Epithelial cell of esophagus (primary cell): ENCODE measurements at regions not wholly inside any gene's neighbourhood (a gene's known extent, or its start where the extent isn't known, plus 50 kb on each side); places are given as distances from the start of the nearest gene placed in this dataset.
"Not testable (repeated sequence)": the region's sequence is repeated elsewhere in the genome, so short reads cannot be mapped to it uniquely, and the experiment has no call there.

Experiments used
- DNase-seq: peaks from one replicate; pipeline ENCODE4 v3.0.0; 2010; ENCODE audit warnings: low read depth
- H3K4me3 ChIP-seq: 2 replicates; pipeline ENCODE4 v1.5.1; 2011; ENCODE audit warnings: mild to moderate bottlenecking, low read length, control low read depth
- TF ChIP-seq, protein P1 (sequence below): IDR thresholded peaks from 2 replicates; pipeline ENCODE4 v1.5.1; 2011; ENCODE audit warnings: low read depth, mild to moderate bottlenecking, low read length, control low read depth, inconsistent platforms; ENCODE audit not compliant: insufficient read depth; ENCODE audit errors: missing control alignments

DNA sequence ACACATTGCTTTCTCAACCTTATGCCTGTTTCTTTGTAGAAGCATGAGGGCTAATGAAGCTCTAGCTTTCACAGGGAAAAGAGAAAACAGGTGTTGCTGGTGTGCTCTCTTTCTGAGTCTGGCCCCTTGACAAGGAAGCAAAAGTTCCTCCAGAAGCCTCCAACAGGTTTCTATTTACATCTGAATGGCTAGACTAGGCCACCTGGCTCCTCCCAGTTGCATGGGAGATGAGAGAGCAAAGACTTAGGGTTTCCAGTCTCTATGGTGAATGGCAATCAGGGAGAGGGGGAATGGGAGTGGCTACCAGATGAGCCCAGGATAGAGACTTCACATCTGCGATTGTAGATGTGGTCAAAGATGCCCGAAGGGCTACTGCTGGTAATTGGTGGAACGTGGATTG lies 138.1 kb upstream of the PLXNC1 start:
- TF ChIP-seq, protein P1, sequence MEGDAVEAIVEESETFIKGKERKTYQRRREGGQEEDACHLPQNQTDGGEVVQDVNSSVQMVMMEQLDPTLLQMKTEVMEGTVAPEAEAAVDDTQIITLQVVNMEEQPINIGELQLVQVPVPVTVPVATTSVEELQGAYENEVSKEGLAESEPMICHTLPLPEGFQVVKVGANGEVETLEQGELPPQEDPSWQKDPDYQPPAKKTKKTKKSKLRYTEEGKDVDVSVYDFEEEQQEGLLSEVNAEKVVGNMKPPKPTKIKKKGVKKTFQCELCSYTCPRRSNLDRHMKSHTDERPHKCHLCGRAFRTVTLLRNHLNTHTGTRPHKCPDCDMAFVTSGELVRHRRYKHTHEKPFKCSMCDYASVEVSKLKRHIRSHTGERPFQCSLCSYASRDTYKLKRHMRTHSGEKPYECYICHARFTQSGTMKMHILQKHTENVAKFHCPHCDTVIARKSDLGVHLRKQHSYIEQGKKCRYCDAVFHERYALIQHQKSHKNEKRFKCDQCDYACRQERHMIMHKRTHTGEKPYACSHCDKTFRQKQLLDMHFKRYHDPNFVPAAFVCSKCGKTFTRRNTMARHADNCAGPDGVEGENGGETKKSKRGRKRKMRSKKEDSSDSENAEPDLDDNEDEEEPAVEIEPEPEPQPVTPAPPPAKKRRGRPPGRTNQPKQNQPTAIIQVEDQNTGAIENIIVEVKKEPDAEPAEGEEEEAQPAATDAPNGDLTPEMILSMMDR = no peak
- DNase-seq = no peak
- H3K4me3 ChIP-seq = no peak overlapping the region

DNA sequence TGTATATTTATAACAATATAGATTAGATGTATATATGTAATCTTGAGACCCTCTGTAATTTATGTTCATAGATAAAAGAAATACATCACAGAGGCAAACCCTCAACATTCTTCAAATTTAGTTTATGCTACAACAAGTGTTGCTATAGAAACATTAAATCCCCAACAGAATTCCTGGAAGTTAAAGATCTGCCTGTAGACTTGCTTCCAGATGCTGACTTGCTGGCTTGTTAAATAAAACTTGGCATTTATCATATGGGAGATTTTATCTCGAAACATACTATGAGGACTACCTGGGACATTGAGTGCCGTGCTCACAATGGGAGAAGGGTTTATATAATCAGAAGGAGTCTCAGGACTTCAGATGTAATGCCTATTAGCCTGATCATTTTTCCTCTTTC lies 136.3 kb upstream of the PLXNC1 start:
- no peak overlapping the region for H3K4me3 ChIP-seq
- DNase-seq = no peak
- TF ChIP-seq, protein P1 = no peak

DNA sequence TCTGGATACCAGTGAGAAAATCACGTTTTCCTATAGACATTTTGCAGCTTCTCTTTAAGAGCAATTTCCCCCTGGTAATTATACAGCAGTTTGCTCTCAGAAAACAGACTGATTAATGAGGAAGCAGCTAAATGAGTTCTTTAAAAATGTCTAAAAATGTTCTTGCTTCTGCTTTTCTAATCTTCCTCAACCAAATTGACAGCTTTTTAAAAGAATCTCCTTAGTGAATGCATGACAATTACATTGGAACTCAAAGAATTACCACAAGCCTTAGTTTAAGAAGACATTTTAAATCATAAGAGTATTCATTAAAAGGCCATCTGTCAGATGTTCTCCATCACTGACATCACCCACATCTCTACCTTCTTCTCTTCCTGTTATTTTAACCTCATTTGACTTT lies 135.8 kb upstream of the PLXNC1 start:
- TF ChIP-seq, protein P1 = no peak
- DNase-seq = no peak
- no peak overlapping the region for H3K4me3 ChIP-seq

DNA sequence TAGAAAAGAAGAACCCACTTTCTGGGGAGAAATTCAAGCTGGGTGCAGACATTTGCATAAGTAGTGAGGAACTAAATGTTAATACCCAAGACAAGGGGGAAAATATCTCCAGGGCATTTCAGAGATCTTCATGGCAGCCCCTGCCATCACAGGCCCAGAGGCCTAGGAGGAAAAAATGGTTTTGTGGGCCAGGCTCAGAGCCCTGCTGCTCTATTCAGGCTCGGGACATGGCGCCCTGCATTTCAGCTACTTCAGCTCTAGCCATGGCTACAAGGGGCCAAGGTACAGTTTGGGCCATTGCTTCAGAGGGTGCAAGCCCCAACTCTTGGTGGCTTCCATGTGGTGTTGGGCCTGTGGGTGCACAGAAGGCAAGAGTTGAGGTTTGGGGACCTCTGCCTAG lies 131.1 kb upstream of the PLXNC1 start:
- not testable (repeated sequence) for DNase-seq, H3K4me3 ChIP-seq

DNA sequence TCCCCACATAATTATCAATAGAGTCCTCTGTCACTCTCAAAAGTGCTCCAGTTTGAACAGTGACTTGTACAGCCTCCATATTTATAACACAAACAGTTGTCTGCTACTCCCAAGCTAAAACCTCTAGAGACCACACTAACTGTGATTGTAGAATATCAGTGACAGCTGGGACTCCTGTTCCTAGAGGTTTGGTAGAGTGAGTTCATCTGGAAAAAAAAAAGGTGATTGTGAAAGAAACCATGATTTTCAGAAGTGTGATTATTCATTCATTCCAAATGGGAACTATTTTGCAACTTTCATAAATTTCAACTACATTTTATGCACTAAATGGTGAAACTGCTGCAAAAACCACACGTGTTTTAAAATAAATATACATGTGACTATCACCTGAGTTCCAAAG lies 128.0 kb upstream of the PLXNC1 start:
- no peak overlapping the region for H3K4me3 ChIP-seq
- TF ChIP-seq, protein P1 = no peak
- DNase-seq = no peak

DNA sequence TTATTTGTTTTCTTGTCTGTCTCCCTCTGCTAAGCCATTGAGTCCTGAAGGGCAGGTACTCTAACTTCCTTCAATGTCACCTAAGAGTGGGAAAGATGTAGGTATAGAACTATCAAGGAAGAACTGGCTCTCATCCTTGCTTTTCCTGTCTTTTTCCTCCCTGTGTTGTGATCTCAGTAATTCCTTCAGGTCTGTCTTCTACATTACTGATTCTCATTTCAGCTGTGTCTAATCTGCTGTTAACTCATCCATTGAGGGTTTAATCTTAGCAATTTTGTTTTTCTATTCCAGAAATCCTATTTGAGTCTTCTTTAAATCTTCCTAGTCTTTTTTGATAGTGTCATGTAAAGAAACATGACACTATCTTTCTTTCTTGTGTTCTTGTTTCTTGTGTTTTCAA lies 124.5 kb upstream of the PLXNC1 start:
- TF ChIP-seq, protein P1 = no peak
- no peak for DNase-seq
- no peak overlapping the region for H3K4me3 ChIP-seq

DNA sequence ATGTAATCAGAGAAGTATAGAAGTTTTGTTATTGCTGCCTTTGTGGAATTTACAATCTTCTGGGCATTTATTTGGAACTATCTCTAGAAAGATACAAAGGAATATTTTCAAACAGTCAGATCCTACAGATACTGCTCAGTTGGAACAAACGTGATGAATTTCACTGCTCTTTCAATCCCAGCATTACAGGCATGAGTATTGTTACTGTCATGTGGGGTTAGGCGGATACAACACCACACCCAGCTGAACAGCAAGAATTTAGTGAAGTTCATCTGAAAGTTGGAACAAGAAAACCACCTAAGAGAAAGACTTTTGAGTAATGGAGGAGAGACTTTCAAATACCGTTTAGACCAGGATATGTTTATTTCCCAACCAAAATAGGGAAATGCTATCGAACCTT lies 123.3 kb upstream of the PLXNC1 start:
- TF ChIP-seq, protein P1 = no peak

DNA sequence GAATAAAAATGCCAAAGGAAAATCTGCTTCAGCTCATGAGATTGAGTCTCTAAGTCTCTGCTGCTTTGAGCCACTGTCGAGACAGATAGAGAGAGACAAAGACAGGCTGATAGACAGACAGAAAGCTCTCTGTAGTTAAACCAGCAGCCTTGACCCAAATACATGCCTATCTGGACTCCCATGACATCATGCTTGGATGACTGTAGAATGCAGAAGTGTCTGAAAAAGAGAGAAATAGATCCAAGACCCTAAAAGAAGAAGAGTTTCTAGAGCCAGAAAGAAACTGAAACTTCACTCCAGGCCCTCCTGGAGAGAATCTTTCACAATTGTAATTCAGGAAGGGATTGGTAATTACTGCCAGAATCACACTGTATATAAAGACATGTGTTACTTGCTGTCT lies 122.6 kb upstream of the PLXNC1 start:
- DNase-seq = no peak
- H3K4me3 ChIP-seq = no peak overlapping the region
- TF ChIP-seq, protein P1 = no peak

More for the DNA sequence above, 123.3 kb upstream of the PLXNC1 start:
- H3K4me3 ChIP-seq = no peak overlapping the region
- DNase-seq = no peak
